ENCODE measurements at regions not wholly inside any gene's neighbourhood (a gene's known extent, or its start where the extent isn't known, plus 50 kb on each side); places are given as distances from the start of the nearest gene placed in this dataset.

- no peak for TF ChIP-seq CTCF (conservative IDR thresholded peaks at IDR 0.05; ENCODE audit: low read depth, low read length)
- TF ChIP-seq EZH2 (IDR thresholded peaks at IDR 0.05; ENCODE audit: borderline replicate concordance, low read depth, low read length, poor library complexity, severe bottlenecking) = no peak
These were observed 71.5 kb downstream of the HFE start for GRCh38 chr6:26158581-26159356.

Data from A673 (cell line).